GM23338 (cell line): ENCODE measurements at regions not wholly inside any gene's neighbourhood (a gene's known extent, or its start where the extent isn't known, plus 50 kb on each side); places are given as distances from the start of the nearest gene placed in this dataset.

Source experiments
- ATAC-seq: fragments of 200-7000 bp; cut with Tn5 transposase; 3 replicates; pipeline ENCODE4 v1.9.1; 2020
- DNase-seq: peaks from one replicate; pipeline ENCODE4 v3.0.0-alpha.2; 2015; ENCODE audit warnings: low spot score
- H2AFZ ChIP-seq: fragments of 200-600 bp; sonication (generic); 2 replicates; pipeline ENCODE4 v1.8.0; 2016; ENCODE audit warnings: antibody characterized with exemption, mild to moderate bottlenecking, moderate library complexity
- H3F3A ChIP-seq: fragments of 200-600 bp; sonication (generic); replicated peaks from 2 replicates; pipeline ENCODE4 v1.8.0; 2017; ENCODE audit warnings: antibody characterized with exemption, mixed run types, low read depth
- H3K27ac ChIP-seq: fragments of 200-600 bp; sonication (generic); 2 replicates; pipeline ENCODE4 v1.6.1; 2016; ENCODE audit warnings: low read depth
- H3K27me3 ChIP-seq: fragments of 200-600 bp; sonication (generic); 2 replicates; pipeline ENCODE4 v1.8.0; 2016; ENCODE audit warnings: mild to moderate bottlenecking, mixed run types, moderate library complexity; ENCODE audit not compliant: insufficient read depth
- H3K36me3 ChIP-seq: fragments of 200-600 bp; sonication (generic); 2 replicates; pipeline ENCODE4 v1.8.0; 2016; ENCODE audit warnings: mild to moderate bottlenecking; ENCODE audit not compliant: insufficient read depth
- H3K4me1 ChIP-seq: fragments of 200-600 bp; sonication (generic); 2 replicates; pipeline ENCODE4 v1.8.0; 2016; ENCODE audit warnings: mild to moderate bottlenecking, moderate library complexity; ENCODE audit not compliant: insufficient read depth
- H3K4me2 ChIP-seq: fragments of 200-600 bp; sonication (generic); 2 replicates; pipeline ENCODE4 v1.7.1; 2017; ENCODE audit warnings: mixed run types
- H3K4me3 ChIP-seq: fragments of 200-600 bp; sonication (generic); 2 replicates; pipeline ENCODE4 v1.6.1; 2016; ENCODE audit warnings: mixed run types
- H3K79me2 ChIP-seq: fragments of 200-600 bp; sonication (generic); replicated peaks from 2 replicates; pipeline ENCODE4 v1.8.0; 2017; ENCODE audit warnings: mild to moderate bottlenecking; ENCODE audit not compliant: insufficient read depth
- H3K9me2 ChIP-seq: fragments of 200-600 bp; sonication (generic); 2 replicates; pipeline ENCODE4 v1.8.0; 2017; ENCODE audit not compliant: insufficient read depth
- H4K20me1 ChIP-seq: fragments of 200-600 bp; sonication (generic); replicated peaks from 2 replicates; pipeline ENCODE4 v1.8.0; 2017; ENCODE audit warnings: mild to moderate bottlenecking; ENCODE audit not compliant: insufficient read depth
- H3K27ac Mint-ChIP-seq: 2 replicates; pipeline ENCODE4 v1.8.0; 2020; ENCODE audit warnings: inconsistent platforms, mild to moderate bottlenecking, moderate library complexity, mixed read lengths
- H3K27me3 Mint-ChIP-seq: 3 replicates; pipeline ENCODE4 v1.8.0; 2022; ENCODE audit warnings: low read depth, mild to moderate bottlenecking, moderate library complexity, mixed read lengths, inconsistent platforms; ENCODE audit not compliant: insufficient read depth, poor library complexity
- H3K36me3 Mint-ChIP-seq: 3 replicates; pipeline ENCODE4 v1.8.0; 2021; ENCODE audit warnings: low read depth, mild to moderate bottlenecking, inconsistent platforms, moderate library complexity, mixed read lengths
- H3K4me1 Mint-ChIP-seq: 3 replicates; pipeline ENCODE4 v1.8.0; 2020; ENCODE audit warnings: mild to moderate bottlenecking, inconsistent platforms, mixed read lengths
- H3K4me3 Mint-ChIP-seq: 3 replicates; pipeline ENCODE4 v1.8.0; 2021; ENCODE audit warnings: moderate library complexity, mild to moderate bottlenecking, inconsistent platforms, mixed read lengths
- H3K9me3 Mint-ChIP-seq: 3 replicates; pipeline ENCODE4 v1.8.0; 2020; ENCODE audit warnings: moderate library complexity, mild to moderate bottlenecking, inconsistent platforms, mixed read lengths
- CREB1 ChIP-seq: fragments of 250-450 bp; sonication (Bioruptor Pico); IDR thresholded peaks from 2 replicates; pipeline ENCODE4 v1.5.0; 2020; ENCODE audit warnings: low read depth, mild to moderate bottlenecking, moderate library complexity
- EZH2phosphoT487 ChIP-seq: fragments of 200-600 bp; sonication (generic); IDR thresholded peaks from one replicate; pipeline ENCODE4 v1.8.1; 2018; ENCODE audit warnings: antibody characterized with exemption; ENCODE audit not compliant: unreplicated experiment
- POLR2AphosphoS5 ChIP-seq: IDR thresholded peaks from 2 replicates; pipeline ENCODE4 v1.6.1; 2016; ENCODE audit warnings: antibody characterized with exemption, low read depth
- STAT1 ChIP-seq: IDR thresholded peaks from one replicate; pipeline ENCODE4 v1.6.1; 2016; ENCODE audit warnings: antibody characterized with exemption; ENCODE audit not compliant: unreplicated experiment
- TF ChIP-seq, protein P1 (sequence below): fragments of 250-450 bp; sonication (Bioruptor Pico); IDR thresholded peaks from 2 replicates; pipeline ENCODE4 v1.5.0; 2020; ENCODE audit warnings: mild to moderate bottlenecking, moderate library complexity

DNA sequence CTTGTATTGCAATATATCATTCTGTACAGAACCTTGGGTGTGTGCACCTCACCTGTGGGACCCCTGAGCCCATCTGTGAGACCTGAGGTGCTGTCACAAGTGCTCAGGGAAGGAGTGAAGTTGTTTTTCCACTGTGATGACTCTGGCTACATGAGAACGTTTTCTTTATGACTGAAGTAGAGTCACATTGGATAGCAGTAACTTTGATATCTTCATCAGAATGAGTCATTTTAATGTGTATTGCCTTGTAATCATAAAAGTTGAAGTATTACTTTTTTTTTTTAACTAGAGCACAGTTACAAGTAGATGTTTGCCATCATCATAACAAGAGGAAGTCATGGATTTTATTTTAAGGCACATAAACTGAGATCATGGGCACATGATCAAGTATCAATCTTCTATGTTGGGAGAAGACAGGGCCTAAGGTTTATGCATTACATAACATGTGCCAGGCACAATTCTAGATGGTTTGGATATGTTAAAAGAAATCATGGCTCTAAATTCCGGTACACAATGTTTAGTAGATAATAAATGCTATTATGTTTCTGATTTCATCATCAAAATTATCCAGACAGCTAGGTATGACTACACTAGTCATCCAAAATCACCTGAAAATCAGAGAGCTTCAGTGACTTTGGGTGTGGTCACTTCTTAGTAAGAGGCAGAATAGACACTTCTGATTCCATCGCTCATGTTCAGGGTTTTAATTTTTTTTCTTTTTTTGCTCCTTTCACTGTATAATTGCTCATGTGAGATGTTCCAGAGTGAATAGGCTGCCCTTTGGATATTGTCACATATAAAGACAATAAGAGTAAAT lies 82.7 kb upstream of the KLF6 start (continued):
- TF ChIP-seq, protein P1, sequence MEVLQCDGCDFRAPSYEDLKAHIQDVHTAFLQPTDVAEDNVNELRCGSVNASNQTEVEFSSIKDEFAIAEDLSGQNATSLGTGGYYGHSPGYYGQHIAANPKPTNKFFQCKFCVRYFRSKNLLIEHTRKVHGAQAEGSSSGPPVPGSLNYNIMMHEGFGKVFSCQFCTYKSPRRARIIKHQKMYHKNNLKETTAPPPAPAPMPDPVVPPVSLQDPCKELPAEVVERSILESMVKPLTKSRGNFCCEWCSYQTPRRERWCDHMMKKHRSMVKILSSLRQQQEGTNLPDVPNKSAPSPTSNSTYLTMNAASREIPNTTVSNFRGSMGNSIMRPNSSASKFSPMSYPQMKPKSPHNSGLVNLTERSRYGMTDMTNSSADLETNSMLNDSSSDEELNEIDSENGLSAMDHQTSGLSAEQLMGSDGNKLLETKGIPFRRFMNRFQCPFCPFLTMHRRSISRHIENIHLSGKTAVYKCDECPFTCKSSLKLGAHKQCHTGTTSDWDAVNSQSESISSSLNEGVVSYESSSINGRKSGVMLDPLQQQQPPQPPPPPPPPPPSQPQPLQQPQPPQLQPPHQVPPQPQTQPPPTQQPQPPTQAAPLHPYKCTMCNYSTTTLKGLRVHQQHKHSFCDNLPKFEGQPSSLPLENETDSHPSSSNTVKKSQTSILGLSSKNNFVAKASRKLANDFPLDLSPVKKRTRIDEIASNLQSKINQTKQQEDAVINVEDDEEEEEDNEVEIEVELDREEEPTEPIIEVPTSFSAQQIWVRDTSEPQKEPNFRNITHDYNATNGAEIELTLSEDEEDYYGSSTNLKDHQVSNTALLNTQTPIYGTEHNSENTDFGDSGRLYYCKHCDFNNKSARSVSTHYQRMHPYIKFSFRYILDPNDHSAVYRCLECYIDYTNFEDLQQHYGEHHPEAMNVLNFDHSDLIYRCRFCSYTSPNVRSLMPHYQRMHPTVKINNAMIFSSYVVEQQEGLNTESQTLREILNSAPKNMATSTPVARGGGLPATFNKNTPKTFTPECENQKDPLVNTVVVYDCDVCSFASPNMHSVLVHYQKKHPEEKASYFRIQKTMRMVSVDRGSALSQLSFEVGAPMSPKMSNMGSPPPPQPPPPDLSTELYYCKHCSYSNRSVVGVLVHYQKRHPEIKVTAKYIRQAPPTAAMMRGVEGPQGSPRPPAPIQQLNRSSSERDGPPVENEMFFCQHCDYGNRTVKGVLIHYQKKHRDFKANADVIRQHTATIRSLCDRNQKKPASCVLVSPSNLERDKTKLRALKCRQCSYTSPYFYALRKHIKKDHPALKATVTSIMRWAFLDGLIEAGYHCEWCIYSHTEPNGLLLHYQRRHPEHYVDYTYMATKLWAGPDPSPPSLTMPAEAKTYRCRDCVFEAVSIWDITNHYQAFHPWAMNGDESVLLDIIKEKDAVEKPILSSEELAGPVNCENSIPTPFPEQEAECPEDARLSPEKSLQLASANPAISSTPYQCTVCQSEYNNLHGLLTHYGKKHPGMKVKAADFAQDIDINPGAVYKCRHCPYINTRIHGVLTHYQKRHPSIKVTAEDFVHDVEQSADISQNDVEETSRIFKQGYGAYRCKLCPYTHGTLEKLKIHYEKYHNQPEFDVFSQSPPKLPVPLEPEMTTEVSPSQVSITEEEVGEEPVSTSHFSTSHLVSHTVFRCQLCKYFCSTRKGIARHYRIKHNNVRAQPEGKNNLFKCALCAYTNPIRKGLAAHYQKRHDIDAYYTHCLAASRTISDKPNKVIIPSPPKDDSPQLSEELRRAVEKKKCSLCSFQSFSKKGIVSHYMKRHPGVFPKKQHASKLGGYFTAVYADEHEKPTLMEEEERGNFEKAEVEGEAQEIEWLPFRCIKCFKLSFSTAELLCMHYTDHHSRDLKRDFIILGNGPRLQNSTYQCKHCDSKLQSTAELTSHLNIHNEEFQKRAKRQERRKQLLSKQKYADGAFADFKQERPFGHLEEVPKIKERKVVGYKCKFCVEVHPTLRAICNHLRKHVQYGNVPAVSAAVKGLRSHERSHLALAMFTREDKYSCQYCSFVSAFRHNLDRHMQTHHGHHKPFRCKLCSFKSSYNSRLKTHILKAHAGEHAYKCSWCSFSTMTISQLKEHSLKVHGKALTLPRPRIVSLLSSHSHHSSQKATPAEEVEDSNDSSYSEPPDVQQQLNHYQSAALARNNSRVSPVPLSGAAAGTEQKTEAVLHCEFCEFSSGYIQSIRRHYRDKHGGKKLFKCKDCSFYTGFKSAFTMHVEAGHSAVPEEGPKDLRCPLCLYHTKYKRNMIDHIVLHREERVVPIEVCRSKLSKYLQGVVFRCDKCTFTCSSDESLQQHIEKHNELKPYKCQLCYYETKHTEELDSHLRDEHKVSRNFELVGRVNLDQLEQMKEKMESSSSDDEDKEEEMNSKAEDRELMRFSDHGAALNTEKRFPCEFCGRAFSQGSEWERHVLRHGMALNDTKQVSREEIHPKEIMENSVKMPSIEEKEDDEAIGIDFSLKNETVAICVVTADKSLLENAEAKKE (CRISPR knock-in tag): no peak
- TF ChIP-seq EZH2phosphoT487 (no peak), POLR2AphosphoS5 (no peak)

- no peak for ATAC-seq
Observed at GRCh38 chr10:3866332-3866731, 81.3 kb upstream of the KLF6 start.

More at GRCh38 chr10:3866332-3866731, 81.3 kb upstream of the KLF6 start:
- Histone ChIP-seq H3K4me3 (no peak overlapping the region), H3K27me3 (no peaks in the 10 kb centered on the region), H2AFZ (0 out of 2 replicates have a peak overlapping the region, but pooled peaks have one; percentile 69), H3K9me2 (no peaks in the 10 kb centered on the region), H3K79me2 (no peaks in the 10 kb centered on the region), H3K27ac (no peak overlapping the region), H3K36me3 (no peaks in the 10 kb centered on the region), H3K4me2 (no peak overlapping the region), H3F3A (no peaks in the 10 kb centered on the region), H4K20me1 (no peaks in the 10 kb centered on the region), H3K4me1 (no peaks in the 10 kb centered on the region)
- no peak for DNase-seq
- Mint-ChIP-seq H3K27me3 (peaks cover 2% of the 10 kb centered on the region), H3K9me3 (no peaks in the 10 kb centered on the region), H3K27ac (no peak overlapping the region), H3K4me1 (peaks cover 9% of the 10 kb centered on the region), H3K4me3 (no peak overlapping the region), H3K36me3 (no peaks in the 10 kb centered on the region)
- TF ChIP-seq CREB1 (CRISPR knock-in tag): no peak
- TF ChIP-seq, protein P1 (CRISPR knock-in tag): no peak
- no peak for TF ChIP-seq STAT1
